Pancreas (tissue), 10 donors: ENCODE measurements at regions not wholly inside any gene's neighbourhood (a gene's known extent, or its start where the extent isn't known, plus 50 kb on each side); places are given as distances from the start of the nearest gene placed in this dataset.

Experiments
- ATAC-seq, 4 donors: fragments of 200-7000 bp; cut with Tn5 transposase; one replicate each; pipeline versions ENCODE4 v1.8.0 to v1.9.1; 2020; ENCODE audit warnings: mild to moderate bottlenecking in 4 of 4, moderate library complexity in 4 of 4
- DNase-seq, 6 donors: peaks; one replicate each; pipeline ENCODE4 v3.0.0-alpha.2; 2020
- FAIRE-seq: peaks from 2 replicates; lab custom pipeline; 2012; peaks lifted over from hg19 to GRCh38; lab: Jason Lieb, UNC
- H3K27ac ChIP-seq, 4 donors: fragments of 200-600 bp; sonication (generic); 1 replicate in 3 of 4; 2 replicates in 1 of 4; pipeline versions ENCODE4 v1.5.0 to v1.8.0; 2020
- H3K27me3 ChIP-seq, 4 donors: fragments of 200-600 bp; one replicate each; pipeline ENCODE4 v1.8.0; 2021
- H3K36me3 ChIP-seq, 3 donors: fragments of 200-600 bp; sonication (generic) in 1 of 3; one replicate each; pipeline versions ENCODE4 v1.5.0 to v1.8.0; 2020 to 2021
- H3K4me1 ChIP-seq, 3 donors: fragments of 200-600 bp; one replicate each; pipeline ENCODE4 v1.8.0; 2021
- H3K4me3 ChIP-seq, 4 donors: fragments of 200-600 bp; sonication (generic) in 2 of 4; one replicate each; pipeline versions ENCODE4 v1.5.0 to v1.8.0; 2020 to 2021
- H3K9me3 ChIP-seq, 4 donors: fragments of 200-600 bp; one replicate each; pipeline ENCODE4 v1.8.0; 2021
- WGBS, 2 donors: extraction: QIAGEN DNeasy Blood & Tissue Kit; methylation state at CpG; one replicate each; pipeline ENCODE4 v1.1.7; 2013; 5-methylcytosine and 5-hydroxymethylcytosine counted together
- intact Hi-C, 3 donors: fragments of 100-400 bp; cut with DNase I; formaldehyde crosslinking; loops; one replicate each; pipeline versions ENCODE4 v1.11.1 to v1.14.2; 2022
- TF ChIP-seq, protein P1 (sequence below), 4 donors: fragments of 200-600 bp; sonication (generic) in 3 of 4; IDR thresholded peaks; one replicate each; pipeline versions ENCODE4 v1.5.0 to v1.8.0; 2021; ENCODE audit warnings: antibody characterized with exemption in 4 of 4
- donor health status: healthy with polysubstance abuse.
- donor health status: DM: no; HTN: no; CAD: no; lungs with moderate emphysema.
- donor health status: DM: no; HTN: no; CAD: no.
- donor health status: control.
- donor health status: control.
- donor health status: Bipolar disorder and iron deficiency.
- donor health status: DM: yes; HTN: yes; CAD: no.
- donor health status: DM: no; HTN: no; CAD: no.
- donor health status: DM: no; HTN: no; CAD: no.
- donor health status: DM: yes; HTN: yes; CAD: no.

DNA sequence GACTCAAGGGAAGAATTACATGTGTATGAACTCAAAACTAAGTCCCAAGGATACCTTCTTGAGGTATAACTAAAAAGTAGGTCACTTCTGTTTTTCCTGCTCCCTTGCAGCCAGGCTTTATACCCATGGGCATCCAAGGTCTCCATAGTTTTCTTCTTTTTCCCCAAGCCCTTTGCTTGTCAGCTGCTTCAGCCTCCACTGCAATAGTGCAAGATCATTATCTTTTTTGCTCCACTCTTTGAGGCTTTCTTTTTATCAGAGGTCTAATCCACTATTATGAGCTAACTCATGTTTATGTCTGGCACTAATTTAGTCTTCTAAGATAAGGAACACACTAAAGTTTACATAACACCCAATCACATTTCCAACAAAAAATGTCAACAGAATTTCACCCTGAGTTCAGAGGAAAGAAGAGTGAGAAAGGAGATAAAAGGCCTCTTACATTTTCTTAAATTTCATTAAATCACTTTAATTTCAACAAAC is 121.2 kb upstream of the LSAMP start:
- ATAC-seq: no peak

DNA sequence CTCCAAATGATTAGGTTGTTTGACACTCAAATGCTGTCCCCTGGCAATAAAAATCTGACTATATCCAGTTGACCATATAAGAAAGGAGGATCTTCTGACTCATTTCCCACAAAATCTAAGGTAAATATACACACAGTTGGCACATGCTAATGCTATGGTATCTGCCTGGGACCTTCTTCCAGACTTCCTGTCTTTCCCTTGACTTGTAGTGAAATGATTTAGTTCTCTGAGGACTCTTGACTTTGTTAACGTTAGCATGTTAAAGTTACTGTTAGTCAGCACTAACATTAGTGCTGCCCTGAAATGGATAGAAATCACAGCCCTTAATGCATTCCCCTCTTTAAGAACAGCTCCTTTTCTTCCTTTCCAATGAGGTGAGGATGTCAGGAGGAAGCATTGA is 124.3 kb upstream of the LSAMP start:
- Histone ChIP-seq H3K9me3 (no peaks in the 10 kb centered on the region), H3K4me3 (no peak overlapping the region), H3K4me1 (no peaks in the 10 kb centered on the region), H3K27ac (no peak overlapping the region), H3K27me3 (no peaks in the 10 kb centered on the region), H3K36me3 (no peaks in the 10 kb centered on the region)
- DNase-seq: no peak
- WGBS, 2 donors: 44 to 47% methylated on average over 1 of the region's 1 CpG
- intact Hi-C loops: no loop called here
- no peak for FAIRE-seq
- TF ChIP-seq, protein P1, sequence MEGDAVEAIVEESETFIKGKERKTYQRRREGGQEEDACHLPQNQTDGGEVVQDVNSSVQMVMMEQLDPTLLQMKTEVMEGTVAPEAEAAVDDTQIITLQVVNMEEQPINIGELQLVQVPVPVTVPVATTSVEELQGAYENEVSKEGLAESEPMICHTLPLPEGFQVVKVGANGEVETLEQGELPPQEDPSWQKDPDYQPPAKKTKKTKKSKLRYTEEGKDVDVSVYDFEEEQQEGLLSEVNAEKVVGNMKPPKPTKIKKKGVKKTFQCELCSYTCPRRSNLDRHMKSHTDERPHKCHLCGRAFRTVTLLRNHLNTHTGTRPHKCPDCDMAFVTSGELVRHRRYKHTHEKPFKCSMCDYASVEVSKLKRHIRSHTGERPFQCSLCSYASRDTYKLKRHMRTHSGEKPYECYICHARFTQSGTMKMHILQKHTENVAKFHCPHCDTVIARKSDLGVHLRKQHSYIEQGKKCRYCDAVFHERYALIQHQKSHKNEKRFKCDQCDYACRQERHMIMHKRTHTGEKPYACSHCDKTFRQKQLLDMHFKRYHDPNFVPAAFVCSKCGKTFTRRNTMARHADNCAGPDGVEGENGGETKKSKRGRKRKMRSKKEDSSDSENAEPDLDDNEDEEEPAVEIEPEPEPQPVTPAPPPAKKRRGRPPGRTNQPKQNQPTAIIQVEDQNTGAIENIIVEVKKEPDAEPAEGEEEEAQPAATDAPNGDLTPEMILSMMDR (IDR thresholded peaks at IDR 0.05): no peak
- no peak for ATAC-seq

More for the DNA sequence above, 121.2 kb upstream of the LSAMP start:
- no peak for DNase-seq
- Histone ChIP-seq H3K4me3 (no peak overlapping the region), H3K36me3 (no peaks in the 10 kb centered on the region), H3K4me1 (no peaks in the 10 kb centered on the region), H3K27ac (no peak overlapping the region), H3K27me3 (no peaks in the 10 kb centered on the region), H3K9me3 (no peaks in the 10 kb centered on the region)
- intact Hi-C loops: no loop called here
- no peak for FAIRE-seq
- TF ChIP-seq, protein P1 (IDR thresholded peaks at IDR 0.05): no peak

DNA sequence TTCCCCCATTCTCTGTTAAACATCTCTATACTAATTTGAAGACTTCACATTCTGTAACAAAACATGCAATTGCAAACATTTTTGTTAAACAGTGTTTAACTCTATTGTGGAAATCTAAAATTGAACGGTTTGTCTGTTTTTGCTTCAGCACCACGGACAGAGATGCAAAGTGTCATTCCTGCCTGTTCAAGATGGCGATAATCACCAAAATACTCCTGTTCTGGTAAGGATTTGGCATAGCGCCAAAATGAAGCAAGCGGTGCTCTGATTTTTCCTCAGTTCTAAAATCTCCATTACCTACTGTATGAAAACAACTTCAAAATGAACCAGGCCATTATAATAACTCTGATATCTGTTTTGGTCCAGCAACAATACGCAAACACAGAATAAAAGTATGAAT is 129.7 kb upstream of the TUSC7 start:
- WGBS, 2 donors: 8 to 24% methylated on average over 6 of the region's 6 CpGs
- FAIRE-seq: no peak
- H3K27ac ChIP-seq: no peak overlapping the region
- TF ChIP-seq, protein P1 (IDR thresholded peaks at IDR 0.05): no peak
- no peak for DNase-seq
- H3K9me3 ChIP-seq: no peaks in the 10 kb centered on the region
- H3K27me3 ChIP-seq: no peaks in the 10 kb centered on the region
- H3K4me1 ChIP-seq: no peaks in the 10 kb centered on the region
- no peak overlapping the region for H3K4me3 ChIP-seq
- no peaks in the 10 kb centered on the region for H3K36me3 ChIP-seq
- intact Hi-C loops: no loop called here
- ATAC-seq: no peak

DNA sequence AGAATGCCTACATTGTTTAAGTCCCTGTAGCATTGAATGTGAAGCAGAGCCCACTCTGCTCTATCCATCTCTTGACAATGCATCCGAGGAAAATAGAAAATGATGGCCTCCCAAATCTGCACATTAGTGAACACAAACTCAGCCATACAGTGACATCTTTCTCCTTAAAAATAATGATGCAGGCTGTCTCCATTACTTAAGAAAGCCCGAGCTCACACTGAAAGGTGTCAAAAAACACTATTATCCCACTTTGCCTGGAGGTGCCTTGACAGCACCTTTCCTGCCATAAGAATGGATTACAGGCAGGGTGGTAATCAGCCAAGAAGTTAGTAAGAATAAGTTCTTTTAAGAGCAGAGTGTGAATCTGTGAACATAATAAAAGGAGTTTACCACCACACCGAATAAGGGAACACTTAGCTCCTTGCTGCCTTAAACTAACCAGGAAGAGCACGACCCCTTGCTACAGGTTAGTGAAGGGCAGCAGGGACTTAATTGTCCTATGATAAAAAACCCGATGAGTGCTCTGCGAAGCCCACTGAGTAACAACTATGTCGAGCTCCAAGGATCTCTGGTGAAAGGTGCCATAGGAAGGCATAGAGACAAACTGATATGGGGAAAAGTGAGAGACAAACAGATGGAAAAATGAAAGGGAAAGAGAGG is 123.2 kb upstream of the TUSC7 start:
- H3K36me3 ChIP-seq: no peaks in the 10 kb centered on the region
- DNase-seq (no peak), FAIRE-seq (no peak), ATAC-seq (no peak)
- no peak overlapping the region for H3K4me3 ChIP-seq
- H3K27me3 ChIP-seq: no peaks in the 10 kb centered on the region
- H3K4me1 ChIP-seq: no peaks in the 10 kb centered on the region
- intact Hi-C loops: no loop called here
- 59 to 60% methylated on average over 7 of the region's 7 CpGs for whole genome bisulfite sequencing, 2 donors
- H3K9me3 ChIP-seq: no peaks in the 10 kb centered on the region
- H3K27ac ChIP-seq: no peak overlapping the region
- TF ChIP-seq, protein P1 (IDR thresholded peaks at IDR 0.05): no peak

DNA sequence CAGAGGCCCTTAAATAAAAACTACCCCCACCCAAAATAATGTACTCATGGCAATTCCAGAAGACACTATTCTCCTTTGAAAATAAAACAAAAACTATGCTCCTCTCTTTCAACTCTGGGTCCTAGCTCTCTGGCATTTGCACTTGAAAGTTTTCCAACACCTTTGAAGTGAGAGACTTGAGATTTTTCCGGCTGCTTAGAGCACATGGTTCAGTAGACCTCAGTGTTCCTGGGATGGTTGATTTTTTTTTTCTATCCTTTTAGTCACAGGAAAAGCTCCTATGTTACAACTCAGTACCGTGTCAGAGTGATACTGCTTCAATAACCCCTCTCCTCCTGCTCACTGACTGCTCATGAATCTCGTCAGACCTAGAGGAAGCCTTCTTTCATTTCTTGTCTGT is 118.3 kb upstream of the TUSC7 start:
- FAIRE-seq (no peak), ATAC-seq (no peak)
- 38 to 50% methylated on average over 3 of the region's 3 CpGs for WGBS, 2 donors

More for the DNA sequence above, 118.3 kb upstream of the TUSC7 start:
- H3K4me1 ChIP-seq: no peaks in the 10 kb centered on the region
- intact Hi-C loops: no loop called here
- H3K36me3 ChIP-seq: no peaks in the 10 kb centered on the region
- H3K27me3 ChIP-seq: no peaks in the 10 kb centered on the region
- no peaks in the 10 kb centered on the region for H3K9me3 ChIP-seq
- H3K27ac ChIP-seq: no peak overlapping the region
- TF ChIP-seq, protein P1 (IDR thresholded peaks at IDR 0.05): no peak
- H3K4me3 ChIP-seq: no peak overlapping the region
- DNase-seq: no peak
